GOT3 (cell line): ENCODE measurements at regions not wholly inside any gene's neighbourhood (a gene's known extent, or its start where the extent isn't known, plus 50 kb on each side); places are given as distances from the start of the nearest gene placed in this dataset.
"Not testable (repeated sequence)": the region's sequence is repeated elsewhere in the genome, so short reads cannot be mapped to it uniquely, and the experiment has no call there.

Experiments
- DNase-seq: peaks from one replicate; lab custom pipeline; 2025; ENCODE audit warnings: mixed read lengths; lab: John Stamatoyannopoulos, UW

DNA sequence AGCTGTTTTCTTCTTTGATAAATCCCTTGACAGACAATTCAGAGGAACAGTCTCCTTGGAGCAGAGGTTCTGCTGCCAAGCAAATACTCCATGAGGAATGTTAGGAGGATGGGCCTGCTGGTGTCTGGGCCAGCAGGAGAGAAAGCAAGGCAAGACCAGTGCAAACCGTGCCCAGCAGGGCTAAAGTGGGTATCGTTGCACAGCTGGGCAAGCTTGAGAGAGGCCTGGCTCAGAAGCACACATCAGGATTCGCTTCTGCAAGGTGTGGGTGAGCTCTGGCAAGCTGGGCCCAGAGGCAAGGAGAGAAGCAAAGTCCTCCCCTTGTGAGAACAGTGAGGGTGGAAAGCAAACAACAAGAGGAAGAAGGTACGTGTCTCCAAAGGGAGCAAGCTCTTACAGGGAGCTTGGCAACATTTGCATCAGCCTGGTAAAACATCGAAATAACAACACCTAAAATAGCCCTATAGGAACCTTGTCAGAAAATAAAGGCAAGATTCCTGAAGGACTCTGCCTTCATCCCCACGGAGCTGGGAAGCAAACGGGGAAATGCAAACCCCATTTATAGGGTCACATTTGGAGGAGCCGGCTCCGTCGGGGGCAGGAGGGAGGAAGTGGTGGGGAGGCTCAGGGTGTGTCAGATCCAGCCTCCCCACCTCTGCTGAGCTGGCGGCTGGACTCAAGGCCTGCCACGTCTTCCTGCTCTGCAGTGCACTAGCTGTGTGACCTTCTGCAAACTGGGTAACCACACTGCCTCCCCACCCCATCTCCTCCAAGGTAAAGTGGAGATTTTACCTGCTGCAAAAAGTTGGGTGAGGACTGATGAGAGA is 62.3 kb upstream of the HIVEP3 start:
- no peak for DNase-seq

- DNase-seq = no peak
Observed at GRCh38 chr1:41978986-41979385, 60.3 kb upstream of the HIVEP3 start.

DNA sequence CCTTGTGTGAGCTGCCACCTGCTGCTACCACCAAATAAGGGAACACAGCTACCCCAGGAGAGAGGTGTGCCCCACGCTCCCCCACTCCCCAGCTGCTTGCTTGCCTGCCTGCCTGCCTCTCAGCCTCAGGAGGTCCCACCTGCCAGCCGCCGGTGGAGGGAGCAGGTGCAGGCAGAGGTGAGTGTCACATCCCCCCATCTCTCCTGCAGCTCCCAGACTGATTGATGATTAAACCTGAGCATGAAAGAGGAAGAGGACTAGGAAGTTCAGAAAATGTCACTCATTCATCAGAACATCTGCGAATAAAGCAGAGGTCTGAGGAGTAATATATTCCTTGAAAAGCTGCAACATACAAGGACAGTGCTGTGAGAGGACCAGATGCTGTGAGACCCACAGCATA is 58.6 kb upstream of the HIVEP3 start:
- no peak for DNase-seq

- no peak for DNase-seq
Observed at GRCh38 chr1:41976671-41977070, 57.9 kb upstream of the HIVEP3 start.

- no peak for DNase-seq
Observed at GRCh38 chr1:41975850-41976569, 57.3 kb upstream of the HIVEP3 start.

- DNase-seq = no peak
Observed at GRCh38 chr1:41975121-41975520, 56.4 kb upstream of the HIVEP3 start.

GRCh38 chr1:41968557-41968956 is 49.8 kb upstream of the HIVEP3 start:
- not testable (repeated sequence) for DNase-seq
